ENCODE measurements at regions not wholly inside any gene's neighbourhood (a gene's known extent, or its start where the extent isn't known, plus 50 kb on each side); places are given as distances from the start of the nearest gene placed in this dataset.

DNA sequence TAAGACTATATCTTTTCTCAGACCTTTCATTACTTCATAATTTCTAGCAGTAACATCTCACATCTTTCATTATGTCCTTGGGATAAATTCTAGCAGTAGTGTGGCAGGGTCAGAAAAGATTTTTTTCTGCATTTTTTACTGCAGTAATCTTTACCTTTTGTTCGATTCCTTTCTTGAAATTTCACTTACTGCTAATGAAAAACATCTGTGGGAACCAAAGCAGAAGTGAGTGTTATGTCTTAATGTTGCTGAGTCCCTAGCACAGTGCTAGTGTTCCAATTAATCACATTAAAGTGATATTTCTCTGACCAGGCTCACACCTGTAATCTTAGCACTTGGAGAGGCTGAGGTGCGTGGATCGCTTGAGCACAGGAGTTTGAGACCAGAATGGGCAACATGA is 123.6 kb downstream of the EHF start:
- TF ChIP-seq, protein P1, sequence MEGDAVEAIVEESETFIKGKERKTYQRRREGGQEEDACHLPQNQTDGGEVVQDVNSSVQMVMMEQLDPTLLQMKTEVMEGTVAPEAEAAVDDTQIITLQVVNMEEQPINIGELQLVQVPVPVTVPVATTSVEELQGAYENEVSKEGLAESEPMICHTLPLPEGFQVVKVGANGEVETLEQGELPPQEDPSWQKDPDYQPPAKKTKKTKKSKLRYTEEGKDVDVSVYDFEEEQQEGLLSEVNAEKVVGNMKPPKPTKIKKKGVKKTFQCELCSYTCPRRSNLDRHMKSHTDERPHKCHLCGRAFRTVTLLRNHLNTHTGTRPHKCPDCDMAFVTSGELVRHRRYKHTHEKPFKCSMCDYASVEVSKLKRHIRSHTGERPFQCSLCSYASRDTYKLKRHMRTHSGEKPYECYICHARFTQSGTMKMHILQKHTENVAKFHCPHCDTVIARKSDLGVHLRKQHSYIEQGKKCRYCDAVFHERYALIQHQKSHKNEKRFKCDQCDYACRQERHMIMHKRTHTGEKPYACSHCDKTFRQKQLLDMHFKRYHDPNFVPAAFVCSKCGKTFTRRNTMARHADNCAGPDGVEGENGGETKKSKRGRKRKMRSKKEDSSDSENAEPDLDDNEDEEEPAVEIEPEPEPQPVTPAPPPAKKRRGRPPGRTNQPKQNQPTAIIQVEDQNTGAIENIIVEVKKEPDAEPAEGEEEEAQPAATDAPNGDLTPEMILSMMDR (IDR thresholded peaks at IDR 0.05 in 2 of 3, conservative IDR thresholded peaks at IDR 0.05 in 1 of 3; ENCODE audit: borderline replicate concordance in 1 of 3, insufficient read depth in 1 of 3, low read depth in 2 of 3, low read length in 2 of 3) = no peak
- TF ChIP-seq SIN3A (IDR thresholded peaks at IDR 0.05; ENCODE audit: low read depth) (no peak), POLR2A (IDR thresholded peaks at IDR 0.05; ENCODE audit: borderline replicate concordance, extremely low read depth, insufficient read depth, insufficient read length) (no peak), SP1 (IDR thresholded peaks at IDR 0.05; ENCODE audit: low read depth) (no peak)
